ENCODE measurements at regions not wholly inside any gene's neighbourhood (a gene's known extent, or its start where the extent isn't known, plus 50 kb on each side); places are given as distances from the start of the nearest gene placed in this dataset.

GRCh38 chr5:25618821-25619220 lies 974.0 kb upstream of the CDH10 start:
- no peaks in the 10 kb centered on the region for H3K4me1 ChIP-seq (ENCODE audit: control insufficient read depth, low read length)
- H3K36me3 ChIP-seq (ENCODE audit: control insufficient read depth, low read length) = no peaks in the 10 kb centered on the region
- H4K20me1 ChIP-seq (ENCODE audit: control insufficient read depth, insufficient read depth, low read depth, low read length) = no peaks in the 10 kb centered on the region
- TF ChIP-seq CTCF (IDR thresholded peaks at IDR 0.05; ENCODE audit: low read depth, low read length, poor library complexity, severe bottlenecking) = no peak
- no peak for TF ChIP-seq EZH2phosphoT487 (IDR thresholded peaks at IDR 0.05; ENCODE audit: borderline replicate concordance, low read length)
- no peaks in the 10 kb centered on the region for H3K79me2 ChIP-seq (ENCODE audit: control insufficient read depth, low read length)
- H3K9me3 ChIP-seq (ENCODE audit: control insufficient read depth, insufficient read depth, low read length) = no peaks in the 10 kb centered on the region
- no peak overlapping the region for H3K4me2 ChIP-seq (ENCODE audit: low read length)
- H3K27ac ChIP-seq (ENCODE audit: low read depth, low read length) = no peak overlapping the region
- H3K27me3 ChIP-seq (ENCODE audit: control insufficient read depth, low read length) = no peaks in the 10 kb centered on the region
- no peaks in the 10 kb centered on the region for H3F3A ChIP-seq (ENCODE audit: control insufficient read depth, insufficient read depth)
- no peak overlapping the region for H3K4me3 ChIP-seq (ENCODE audit: low read length)
- H3K9me2 ChIP-seq (replicated peaks; ENCODE audit: control insufficient read depth, low read length) = no peaks in the 10 kb centered on the region

GRCh38 chr5:25614466-25614865 lies 969.7 kb upstream of the CDH10 start:
- Histone ChIP-seq H3F3A (ENCODE audit: control insufficient read depth, insufficient read depth) (no peaks in the 10 kb centered on the region), H3K36me3 (ENCODE audit: control insufficient read depth, low read length) (no peaks in the 10 kb centered on the region), H3K27ac (ENCODE audit: low read depth, low read length) (no peak overlapping the region), H3K9me2 (replicated peaks; ENCODE audit: control insufficient read depth, low read length) (no peaks in the 10 kb centered on the region), H3K4me2 (ENCODE audit: low read length) (no peak overlapping the region), H4K20me1 (ENCODE audit: control insufficient read depth, insufficient read depth, low read depth, low read length) (no peaks in the 10 kb centered on the region), H3K4me3 (ENCODE audit: low read length) (no peak overlapping the region), H3K4me1 (ENCODE audit: control insufficient read depth, low read length) (no peaks in the 10 kb centered on the region), H3K9me3 (ENCODE audit: control insufficient read depth, insufficient read depth, low read length) (no peaks in the 10 kb centered on the region), H3K27me3 (ENCODE audit: control insufficient read depth, low read length) (no peaks in the 10 kb centered on the region), H3K79me2 (ENCODE audit: control insufficient read depth, low read length) (no peaks in the 10 kb centered on the region)
- no peak for TF ChIP-seq CTCF (IDR thresholded peaks at IDR 0.05; ENCODE audit: low read depth, low read length, poor library complexity, severe bottlenecking)

GRCh38 chr5:25604681-25605080 lies 959.9 kb upstream of the CDH10 start:
- H3F3A ChIP-seq (ENCODE audit: control insufficient read depth, insufficient read depth) = no peaks in the 10 kb centered on the region
- TF ChIP-seq CTCF (IDR thresholded peaks at IDR 0.05; ENCODE audit: low read depth, low read length, poor library complexity, severe bottlenecking) (no peak), EZH2phosphoT487 (IDR thresholded peaks at IDR 0.05; ENCODE audit: borderline replicate concordance, low read length) (no peak)
- H3K9me3 ChIP-seq (ENCODE audit: control insufficient read depth, insufficient read depth, low read length) = no peaks in the 10 kb centered on the region; the same call in 1 of the 2 replicates
- no peak overlapping the region for H3K4me2 ChIP-seq (ENCODE audit: low read length)
- no peaks in the 10 kb centered on the region for H3K36me3 ChIP-seq (ENCODE audit: control insufficient read depth, low read length)
- H3K27ac ChIP-seq (ENCODE audit: low read depth, low read length) = no peak overlapping the region
- no peaks in the 10 kb centered on the region for H4K20me1 ChIP-seq (ENCODE audit: control insufficient read depth, insufficient read depth, low read depth, low read length)
- no peak overlapping the region for H3K4me3 ChIP-seq (ENCODE audit: low read length)
- H3K4me1 ChIP-seq (ENCODE audit: control insufficient read depth, low read length) = no peaks in the 10 kb centered on the region
- H3K27me3 ChIP-seq (ENCODE audit: control insufficient read depth, low read length) = no peaks in the 10 kb centered on the region
- H3K79me2 ChIP-seq (ENCODE audit: control insufficient read depth, low read length) = no peaks in the 10 kb centered on the region
- no peaks in the 10 kb centered on the region for H3K9me2 ChIP-seq (replicated peaks; ENCODE audit: control insufficient read depth, low read length)

GRCh38 chr5:25579111-25579510 lies 934.3 kb upstream of the CDH10 start:
- H3K9me2 ChIP-seq (replicated peaks; ENCODE audit: control insufficient read depth, low read length) = no peaks in the 10 kb centered on the region
- H4K20me1 ChIP-seq (ENCODE audit: control insufficient read depth, insufficient read depth, low read depth, low read length) = no peaks in the 10 kb centered on the region
- peaks cover 3% of the 10 kb centered on the region; the same call in 1 of the 2 replicates for H3K9me3 ChIP-seq (ENCODE audit: control insufficient read depth, insufficient read depth, low read length)
- H3K36me3 ChIP-seq (ENCODE audit: control insufficient read depth, low read length) = no peaks in the 10 kb centered on the region
- no peaks in the 10 kb centered on the region for H3K79me2 ChIP-seq (ENCODE audit: control insufficient read depth, low read length)
- TF ChIP-seq EZH2phosphoT487 (IDR thresholded peaks at IDR 0.05; ENCODE audit: borderline replicate concordance, low read length) = no peak
- no peak for TF ChIP-seq CTCF (IDR thresholded peaks at IDR 0.05; ENCODE audit: low read depth, low read length, poor library complexity, severe bottlenecking)
- H3K4me2 ChIP-seq (ENCODE audit: low read length) = no peak overlapping the region
- no peak overlapping the region for H3K27ac ChIP-seq (ENCODE audit: low read depth, low read length)
- H3F3A ChIP-seq (ENCODE audit: control insufficient read depth, insufficient read depth) = no peaks in the 10 kb centered on the region
- H3K4me3 ChIP-seq (ENCODE audit: low read length) = no peak overlapping the region
- H3K27me3 ChIP-seq (ENCODE audit: control insufficient read depth, low read length) = no peaks in the 10 kb centered on the region
- no peaks in the 10 kb centered on the region for H3K4me1 ChIP-seq (ENCODE audit: control insufficient read depth, low read length)

Data from DOHH2 (cell line).